GM12873 (cell line): ENCODE measurements at regions not wholly inside any gene's neighbourhood (a gene's known extent, or its start where the extent isn't known, plus 50 kb on each side); places are given as distances from the start of the nearest gene placed in this dataset.

ENCODE experiments used
- CTCF ChIP-seq: IDR thresholded peaks from 2 replicates; pipeline ENCODE4 v1.5.1; 2012; ENCODE audit warnings: low read depth, mild to moderate bottlenecking, moderate library complexity, low read length, control low read depth; ENCODE audit not compliant: insufficient read depth; ENCODE audit errors: missing control alignments

- no peak for TF ChIP-seq CTCF
These were observed 59.2 kb upstream of the SNX9 start for GRCh38 chr6:157763904-157764177.

GRCh38 chr6:157764178-157765068, 58.6 kb upstream of the SNX9 start:
- TF ChIP-seq CTCF, result no peak

- TF ChIP-seq CTCF, result no peak
These were observed 55.9 kb upstream of the SNX9 start for GRCh38 chr6:157766901-157767774.

- TF ChIP-seq CTCF, result no peak
These were observed 55.3 kb upstream of the SNX9 start for GRCh38 chr6:157767775-157768156.

- no peak for TF ChIP-seq CTCF
These were observed 54.7 kb upstream of the SNX9 start for GRCh38 chr6:157768304-157768703.

- no peak for TF ChIP-seq CTCF
These were observed 54.0 kb upstream of the SNX9 start for GRCh38 chr6:157768863-157769551.

GRCh38 chr6:157769776-157770426, 53.1 kb upstream of the SNX9 start:
- TF ChIP-seq CTCF, result no peak
